GM10248 (cell line): ENCODE measurements at regions not wholly inside any gene's neighbourhood (a gene's known extent, or its start where the extent isn't known, plus 50 kb on each side); places are given as distances from the start of the nearest gene placed in this dataset.

Experiments used
- CTCF ChIA-PET: fragments of 300-600 bp; sonication (Branson Sonifier 250); formaldehyde crosslinking; extraction: SDS; loops from one replicate; lab custom pipeline; 2021; ENCODE audit warnings: antibody characterized with exemption; lab: Yijun Ruan, JAX
- POLR2A ChIA-PET: fragments of 350-650 bp; sonication (Branson Sonifier 250); formaldehyde crosslinking; extraction: SDS; loops from one replicate; lab custom pipeline; 2020; ENCODE audit warnings: antibody characterized with exemption; lab: Yijun Ruan, JAX
- DNase-seq: peaks from one replicate; pipeline ENCODE4 v3.0.0; 2012; ENCODE audit errors: extremely low spot score
- TF ChIP-seq, protein P1 (sequence below): IDR thresholded peaks from 2 replicates; pipeline ENCODE4 v1.5.1; 2012; ENCODE audit warnings: mild to moderate bottlenecking, low read depth; ENCODE audit errors: extremely low read depth, missing control alignments, control extremely low read depth

DNA sequence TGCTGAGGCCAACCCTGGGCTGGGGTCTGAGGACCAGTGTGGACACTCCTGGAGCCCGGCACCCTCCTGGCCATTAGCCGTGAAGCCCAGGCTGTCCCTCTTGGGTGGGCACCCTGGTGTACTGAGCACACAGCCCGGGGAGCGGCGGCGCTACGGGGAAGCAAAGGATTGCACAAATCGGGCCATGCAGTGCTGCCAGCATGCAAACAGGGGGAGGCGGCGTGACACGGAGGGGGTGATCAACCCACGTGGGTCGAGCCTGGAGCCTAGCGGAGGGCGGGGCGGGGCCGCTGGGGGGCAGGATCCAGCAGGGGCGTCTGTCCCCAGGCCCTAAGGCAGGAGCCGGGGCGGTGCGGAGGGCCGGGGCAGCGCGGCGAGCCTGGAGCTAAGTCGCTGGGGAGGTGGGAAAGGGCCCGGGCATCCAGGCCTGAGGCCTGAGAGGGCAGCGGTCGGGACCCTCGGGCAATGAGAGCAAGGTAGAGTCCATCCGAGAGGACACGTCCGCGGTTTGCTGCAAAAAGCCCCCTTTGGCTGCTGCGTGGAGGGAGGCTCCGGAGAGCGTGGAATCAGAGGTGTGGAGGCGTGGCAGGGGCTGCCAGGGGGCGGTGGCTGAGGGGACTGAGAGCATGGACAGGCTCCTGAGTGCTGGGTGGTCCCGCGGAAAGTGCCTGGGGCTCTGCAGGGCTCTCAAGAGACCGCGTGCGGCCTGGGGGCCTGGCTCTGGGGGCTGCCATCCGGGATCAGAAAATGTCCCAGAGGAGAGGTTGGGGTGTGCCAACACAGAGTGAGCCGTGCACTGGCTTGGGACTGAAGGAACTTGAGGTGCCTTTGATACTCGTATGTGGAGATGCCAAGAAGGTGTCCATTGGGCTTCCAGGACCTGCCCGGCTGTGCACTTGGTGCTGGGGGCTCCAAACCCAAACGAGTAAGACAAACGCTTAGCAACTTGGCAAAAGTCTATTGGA, 94.2 kb downstream of the BARX1 start:
- CTCF ChIA-PET = no interaction called here
- TF ChIP-seq, protein P1, sequence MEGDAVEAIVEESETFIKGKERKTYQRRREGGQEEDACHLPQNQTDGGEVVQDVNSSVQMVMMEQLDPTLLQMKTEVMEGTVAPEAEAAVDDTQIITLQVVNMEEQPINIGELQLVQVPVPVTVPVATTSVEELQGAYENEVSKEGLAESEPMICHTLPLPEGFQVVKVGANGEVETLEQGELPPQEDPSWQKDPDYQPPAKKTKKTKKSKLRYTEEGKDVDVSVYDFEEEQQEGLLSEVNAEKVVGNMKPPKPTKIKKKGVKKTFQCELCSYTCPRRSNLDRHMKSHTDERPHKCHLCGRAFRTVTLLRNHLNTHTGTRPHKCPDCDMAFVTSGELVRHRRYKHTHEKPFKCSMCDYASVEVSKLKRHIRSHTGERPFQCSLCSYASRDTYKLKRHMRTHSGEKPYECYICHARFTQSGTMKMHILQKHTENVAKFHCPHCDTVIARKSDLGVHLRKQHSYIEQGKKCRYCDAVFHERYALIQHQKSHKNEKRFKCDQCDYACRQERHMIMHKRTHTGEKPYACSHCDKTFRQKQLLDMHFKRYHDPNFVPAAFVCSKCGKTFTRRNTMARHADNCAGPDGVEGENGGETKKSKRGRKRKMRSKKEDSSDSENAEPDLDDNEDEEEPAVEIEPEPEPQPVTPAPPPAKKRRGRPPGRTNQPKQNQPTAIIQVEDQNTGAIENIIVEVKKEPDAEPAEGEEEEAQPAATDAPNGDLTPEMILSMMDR = no peak
- DNase-seq = peak; percentile 13
- POLR2A ChIA-PET = no interaction called here

DNA sequence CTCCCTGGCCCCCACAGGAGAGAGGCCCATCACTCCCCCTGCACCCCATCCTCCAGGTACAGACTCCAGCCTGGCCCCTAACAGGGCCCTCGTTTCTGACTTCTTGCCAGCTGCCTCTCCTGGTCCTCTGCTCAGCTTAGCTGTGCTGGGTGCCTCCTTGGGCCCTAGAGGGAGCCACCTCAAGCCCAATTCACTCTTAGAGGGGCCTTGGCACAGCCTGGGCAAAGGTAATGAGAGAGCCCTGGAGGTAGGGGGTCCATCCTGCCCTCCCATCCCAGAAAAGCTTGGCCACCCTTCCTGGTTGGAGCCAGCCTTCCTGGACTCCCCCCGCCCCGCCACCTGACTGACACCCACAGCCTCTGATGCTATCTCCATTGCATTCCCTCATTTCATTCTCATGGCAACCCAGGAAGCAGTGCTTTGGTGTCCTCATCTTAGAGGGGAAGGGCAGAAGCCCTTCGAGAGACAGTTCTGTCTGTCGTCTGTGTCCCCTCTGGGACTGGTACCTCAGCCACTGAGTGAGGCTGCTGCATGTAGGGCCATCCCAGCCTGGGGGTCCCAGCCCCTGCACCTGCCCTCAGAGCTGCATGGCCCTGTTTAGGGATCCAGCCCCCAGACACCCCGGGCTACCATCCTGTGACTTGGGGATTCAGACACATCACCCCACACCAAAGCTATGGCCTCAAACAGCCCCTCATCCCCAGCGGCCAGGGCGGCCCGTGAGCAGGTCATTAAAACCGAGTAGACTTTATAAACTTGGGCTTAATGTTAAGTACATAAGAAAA, 95.5 kb downstream of the BARX1 start:
- TF ChIP-seq, protein P1 = no peak
- peak; percentile 10 for DNase-seq
- ChIA-PET CTCF (no interaction called here), POLR2A (no interaction called here)

DNA sequence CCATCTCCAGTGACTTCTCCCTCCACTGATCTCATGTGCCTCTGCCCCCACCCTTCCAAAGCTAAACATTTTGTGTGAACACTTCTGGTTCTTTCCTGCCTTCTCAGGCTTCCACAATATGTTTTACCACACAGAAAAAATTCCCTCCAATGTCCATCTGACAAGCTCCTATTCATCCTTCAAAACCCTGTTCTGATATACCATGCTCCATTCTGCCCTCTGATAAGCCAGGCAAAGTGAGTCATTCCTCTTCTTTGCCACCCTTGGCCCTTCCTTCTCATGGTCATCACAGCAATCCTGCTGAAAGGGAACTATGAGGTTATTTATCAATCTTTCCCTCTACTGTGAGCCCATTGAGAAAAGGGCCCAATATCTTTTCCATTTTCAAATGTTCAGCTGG, 97.6 kb downstream of the BARX1 start:
- DNase-seq = no peak
- ChIA-PET CTCF (interaction anchor here (1.6 kb wide), 1 partner anchor 10 kb away, joined by 5 read pairs; no protein-coding TSS in a partner anchor), POLR2A (no interaction called here)
- TF ChIP-seq, protein P1 = no peak

DNA sequence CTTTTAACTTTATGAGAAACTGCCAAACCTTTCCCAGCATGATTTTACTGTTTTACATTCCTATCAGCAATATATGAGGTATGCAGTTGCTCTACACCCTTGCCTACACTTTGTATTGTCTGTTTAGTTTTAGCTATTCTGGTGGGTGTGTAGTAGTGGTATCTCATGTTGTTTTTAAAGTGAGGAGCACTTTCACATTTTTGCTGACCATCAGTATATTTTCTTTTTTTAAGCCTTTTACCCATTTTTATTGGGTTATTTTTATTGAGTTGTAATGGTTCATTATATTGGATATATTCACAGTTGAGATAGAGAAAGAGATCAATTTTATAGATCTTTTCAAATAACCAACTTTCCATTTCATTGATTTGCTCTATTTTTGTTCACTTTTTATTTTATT, 102.4 kb downstream of the BARX1 start:
- CTCF ChIA-PET = no interaction called here
- TF ChIP-seq, protein P1 = no peak
- DNase-seq = no peak
- POLR2A ChIA-PET = no interaction called here

DNA sequence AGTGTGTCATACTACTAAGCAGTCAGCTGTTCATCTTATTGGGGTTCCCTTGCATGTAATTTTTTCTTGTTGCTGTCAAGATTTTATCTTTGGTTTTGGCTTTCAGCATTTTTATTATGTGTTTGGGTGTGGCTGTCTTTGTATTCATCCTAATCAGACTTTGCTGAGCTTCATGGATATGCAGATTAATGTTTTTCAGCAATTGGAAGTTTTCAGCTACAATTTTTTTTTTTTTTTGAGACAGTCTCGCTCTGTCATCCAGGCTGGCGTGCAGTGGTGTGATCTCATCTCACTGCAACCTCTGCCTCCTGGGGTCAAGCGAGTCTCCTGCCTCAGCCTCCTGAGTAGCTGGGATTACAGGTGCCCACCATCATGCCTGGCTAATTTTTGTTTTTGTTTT, 108.8 kb downstream of the BARX1 start:
- ChIA-PET POLR2A (no interaction called here), CTCF (interaction anchor here (1.0 kb wide), 1 partner anchor 13 kb away, joined by 3 read pairs; no protein-coding TSS in a partner anchor)
- TF ChIP-seq, protein P1 = no peak
- no peak for DNase-seq

DNA sequence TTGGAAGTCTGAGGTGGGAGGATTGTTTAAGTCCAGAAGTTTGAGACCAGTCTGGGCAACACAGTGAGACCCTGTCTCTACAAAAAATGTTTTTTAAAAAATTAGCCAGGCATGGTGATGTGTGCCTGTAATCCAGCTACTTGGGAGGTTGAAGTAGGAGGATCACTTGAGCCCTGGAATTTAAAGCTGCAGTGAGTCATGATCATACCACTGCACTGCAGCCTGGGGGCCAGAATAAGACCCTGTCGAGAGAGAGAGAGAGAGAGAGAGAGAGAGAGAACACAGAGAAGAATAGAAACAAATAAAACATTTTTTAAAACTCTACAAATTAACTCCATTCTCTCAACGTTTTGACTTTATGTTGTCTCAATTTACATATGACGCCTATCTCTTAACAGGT, 111.8 kb downstream of the BARX1 start:
- TF ChIP-seq, protein P1 = no peak
- ChIA-PET POLR2A (no interaction called here), CTCF (no interaction called here)
- DNase-seq = no peak
